GM21515 (cell line): ENCODE measurements at regions not wholly inside any gene's neighbourhood (a gene's known extent, or its start where the extent isn't known, plus 50 kb on each side); places are given as distances from the start of the nearest gene placed in this dataset.

Experiments used
- ATAC-seq: cut with Tn5 transposase; IDR thresholded peaks from one replicate; pipeline ENCODE4 v1.9.1; 2021; ENCODE audit not compliant: unreplicated experiment

- no peak for ATAC-seq
These were observed 734.0 kb upstream of the ANKRD30A start for GRCh38 chr10:36391405-36391804.

GRCh38 chr10:36390221-36390620, 735.2 kb upstream of the ANKRD30A start:
- no peak for ATAC-seq

- no peak for ATAC-seq
These were observed 737.2 kb upstream of the ANKRD30A start for GRCh38 chr10:36388166-36388565.

- ATAC-seq, result no peak
These were observed 739.7 kb upstream of the ANKRD30A start for GRCh38 chr10:36385693-36386092.

- ATAC-seq, result no peak
These were observed 741.3 kb upstream of the FZD8 start for GRCh38 chr10:36383349-36383748.

GRCh38 chr10:36381748-36382147, 739.7 kb upstream of the FZD8 start:
- ATAC-seq, result no peak

GRCh38 chr10:36380538-36380937, 738.4 kb upstream of the FZD8 start:
- ATAC-seq, result no peak

GRCh38 chr10:36375107-36375506, 733.0 kb upstream of the FZD8 start:
- no peak for ATAC-seq

GRCh38 chr10:36373424-36374096, 731.5 kb upstream of the FZD8 start:
- ATAC-seq, result no peak

GRCh38 chr10:36367362-36367761, 725.3 kb upstream of the FZD8 start:
- no peak for ATAC-seq

- ATAC-seq, result no peak
These were observed 724.7 kb upstream of the FZD8 start for GRCh38 chr10:36366843-36367242.

GRCh38 chr10:36366065-36366464, 724.0 kb upstream of the FZD8 start:
- no peak for ATAC-seq

GRCh38 chr10:36362257-36362656, 720.2 kb upstream of the FZD8 start:
- no peak for ATAC-seq

- ATAC-seq, result no peak
These were observed 716.6 kb upstream of the FZD8 start for GRCh38 chr10:36358736-36359135.

- ATAC-seq, result no peak
These were observed 712.5 kb upstream of the FZD8 start for GRCh38 chr10:36354633-36355032.

- no peak for ATAC-seq
These were observed 709.1 kb upstream of the FZD8 start for GRCh38 chr10:36351159-36351558.

GRCh38 chr10:36349445-36350078, 707.5 kb upstream of the FZD8 start:
- no peak for ATAC-seq

- no peak for ATAC-seq
These were observed 703.7 kb upstream of the FZD8 start for GRCh38 chr10:36345807-36346206.

- ATAC-seq, result no peak
These were observed 703.1 kb upstream of the FZD8 start for GRCh38 chr10:36345175-36345533.

- ATAC-seq, result no peak
These were observed 702.4 kb upstream of the FZD8 start for GRCh38 chr10:36344240-36345174.

- no peak for ATAC-seq
These were observed 700.7 kb upstream of the FZD8 start for GRCh38 chr10:36342781-36343180.

GRCh38 chr10:36341471-36341870, 699.4 kb upstream of the FZD8 start:
- ATAC-seq, result no peak
